CD4-positive, alpha-beta T cell (primary cell): ENCODE measurements at regions not wholly inside any gene's neighbourhood (a gene's known extent, or its start where the extent isn't known, plus 50 kb on each side); places are given as distances from the start of the nearest gene placed in this dataset.

Experiments
- ATAC-seq: fragments of 200-7000 bp; cut with Tn5 transposase; one replicate; pipeline ENCODE4 v1.10.0; 2022; ENCODE audit warnings: mild to moderate bottlenecking; ENCODE audit not compliant: poor library complexity
- CTCF ChIA-PET: fragments of 350-600 bp; sonication (Branson Sonifier 250); formaldehyde crosslinking; loops from one replicate; lab custom pipeline; 2021; ENCODE audit warnings: antibody characterized with exemption, inconsistent platforms; lab: Charles Lee
- POLR2A ChIA-PET: fragments of 350-600 bp; sonication (Branson Sonifier 250); formaldehyde crosslinking; loops from one replicate; lab custom pipeline; 2021; ENCODE audit warnings: antibody characterized with exemption, inconsistent platforms; lab: Charles Lee
- DNase-seq, 14 experiments: peaks; one replicate each; pipeline ENCODE4 v3.0.0-alpha.2; 2013 to 2020; ENCODE audit warnings: mixed read lengths in 2 of 14
- H3K27ac ChIP-seq, 2 donors: one replicate each; pipeline versions ENCODE4 v1.5.1 to v1.7.0; 2013; ENCODE audit warnings: low read length in 2 of 2, low read depth in 1 of 2, mild to moderate bottlenecking in 1 of 2
- H3K27me3 ChIP-seq, 2 experiments: 1 replicate in 1 of 2; 2 replicates in 1 of 2; pipeline versions ENCODE4 v1.6.1 to v1.7.0; 2013; ENCODE audit warnings: low read length in 2 of 2, control low read depth in 1 of 2, mild to moderate bottlenecking in 1 of 2, moderate library complexity in 1 of 2; ENCODE audit not compliant: insufficient read depth in 2 of 2, control insufficient read depth in 1 of 2
- H3K36me3 ChIP-seq: one replicate; pipeline ENCODE4 v1.6.1; 2013; ENCODE audit warnings: low read length, control low read depth; ENCODE audit not compliant: insufficient read depth
- H3K4me1 ChIP-seq: one replicate; pipeline ENCODE4 v1.6.1; 2013; ENCODE audit warnings: low read length, control low read depth; ENCODE audit not compliant: insufficient read depth
- H3K4me3 ChIP-seq: one replicate; pipeline ENCODE4 v1.5.1; 2013; ENCODE audit warnings: mild to moderate bottlenecking, low read length, moderate library complexity
- H3K9me3 ChIP-seq, 2 experiments: 1 replicate in 1 of 2; 2 replicates in 1 of 2; pipeline versions ENCODE4 v1.6.1 to v1.7.0; 2013; ENCODE audit warnings: low read length in 2 of 2, mild to moderate bottlenecking in 2 of 2, control low read depth in 1 of 2, moderate library complexity in 1 of 2; ENCODE audit not compliant: control insufficient read depth in 1 of 2, insufficient read depth in 1 of 2
- H3K27ac Mint-ChIP-seq: one replicate; pipeline ENCODE4 v1.8.0; 2020; ENCODE audit warnings: mixed read lengths
- H3K27me3 Mint-ChIP-seq: one replicate; pipeline ENCODE4 v1.8.0; 2021; ENCODE audit warnings: mixed read lengths
- H3K36me3 Mint-ChIP-seq: one replicate; pipeline ENCODE4 v1.8.0; 2021; ENCODE audit warnings: low read depth, mixed read lengths
- H3K4me1 Mint-ChIP-seq: one replicate; pipeline ENCODE4 v1.8.0; 2021; ENCODE audit warnings: low read depth, mixed read lengths
- H3K4me3 Mint-ChIP-seq: one replicate; pipeline ENCODE4 v1.8.0; 2020; ENCODE audit warnings: mild to moderate bottlenecking, mixed read lengths
- H3K9me3 Mint-ChIP-seq: one replicate; pipeline ENCODE4 v1.8.0; 2020; ENCODE audit warnings: mixed read lengths
- intact Hi-C, 2 experiments: fragments of 100-400 bp; cut with DNase I in 1 of 2; cut with micrococcal nuclease in 1 of 2; formaldehyde crosslinking; loops; one replicate each; pipeline versions ENCODE4 v1.15.1 to v1.9.0; 2023 to 2025; cut with DNase I, micrococcal nuclease
- TF ChIP-seq, protein P1 (sequence below): fragments of 200-600 bp; IDR thresholded peaks from one replicate; pipeline ENCODE4 v1.8.0; 2022; ENCODE audit warnings: antibody characterized with exemption, mild to moderate bottlenecking

DNA sequence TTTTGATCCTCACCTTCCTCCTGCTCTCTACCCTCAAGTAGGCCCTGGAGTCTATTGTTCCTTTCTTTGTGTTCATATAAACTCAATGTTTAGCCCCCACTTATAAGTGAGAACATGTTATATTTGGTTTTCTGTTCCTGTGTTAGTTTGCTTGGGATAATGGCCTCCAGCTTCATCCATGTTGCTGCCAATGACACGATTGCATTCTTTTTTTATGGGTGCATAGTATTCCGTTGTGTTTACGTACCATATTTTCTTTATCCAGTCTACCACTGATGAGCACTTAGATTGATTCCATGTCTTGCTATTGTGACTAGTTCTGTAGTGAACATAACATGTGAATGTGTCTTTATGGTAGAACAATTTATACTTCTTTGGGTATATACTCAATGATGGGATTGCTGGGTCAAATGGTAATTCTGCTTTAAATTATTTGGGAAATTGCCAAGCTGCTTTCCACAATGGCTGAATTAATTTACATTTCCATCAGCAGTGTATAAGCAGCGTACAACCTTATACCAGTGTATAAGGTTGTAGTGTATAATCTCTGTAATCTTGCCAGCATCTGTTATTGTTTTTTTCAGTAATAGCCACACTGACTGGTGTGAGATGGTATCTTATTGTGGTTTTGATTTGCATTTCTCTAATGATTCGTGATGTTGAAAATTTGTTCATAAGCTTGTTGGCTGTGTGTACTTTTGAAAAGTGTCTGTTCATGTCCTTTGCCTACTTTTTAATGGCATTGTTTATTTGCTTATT is 288.9 kb downstream of the KCNRG start:
- H3K4me1 ChIP-seq: no peaks in the 10 kb centered on the region
- no peaks in the 10 kb centered on the region for H3K36me3 Mint-ChIP-seq
- intact Hi-C loops: no loop called here
- POLR2A ChIA-PET: no interaction called here
- H3K36me3 ChIP-seq: no peaks in the 10 kb centered on the region
- no peak overlapping the region for H3K27ac ChIP-seq
- H3K4me3 ChIP-seq: no peak overlapping the region
- no peaks in the 10 kb centered on the region for H3K9me3 Mint-ChIP-seq
- no peak overlapping the region for H3K4me3 Mint-ChIP-seq
- TF ChIP-seq, protein P1, sequence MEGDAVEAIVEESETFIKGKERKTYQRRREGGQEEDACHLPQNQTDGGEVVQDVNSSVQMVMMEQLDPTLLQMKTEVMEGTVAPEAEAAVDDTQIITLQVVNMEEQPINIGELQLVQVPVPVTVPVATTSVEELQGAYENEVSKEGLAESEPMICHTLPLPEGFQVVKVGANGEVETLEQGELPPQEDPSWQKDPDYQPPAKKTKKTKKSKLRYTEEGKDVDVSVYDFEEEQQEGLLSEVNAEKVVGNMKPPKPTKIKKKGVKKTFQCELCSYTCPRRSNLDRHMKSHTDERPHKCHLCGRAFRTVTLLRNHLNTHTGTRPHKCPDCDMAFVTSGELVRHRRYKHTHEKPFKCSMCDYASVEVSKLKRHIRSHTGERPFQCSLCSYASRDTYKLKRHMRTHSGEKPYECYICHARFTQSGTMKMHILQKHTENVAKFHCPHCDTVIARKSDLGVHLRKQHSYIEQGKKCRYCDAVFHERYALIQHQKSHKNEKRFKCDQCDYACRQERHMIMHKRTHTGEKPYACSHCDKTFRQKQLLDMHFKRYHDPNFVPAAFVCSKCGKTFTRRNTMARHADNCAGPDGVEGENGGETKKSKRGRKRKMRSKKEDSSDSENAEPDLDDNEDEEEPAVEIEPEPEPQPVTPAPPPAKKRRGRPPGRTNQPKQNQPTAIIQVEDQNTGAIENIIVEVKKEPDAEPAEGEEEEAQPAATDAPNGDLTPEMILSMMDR: no peak
- H3K9me3 ChIP-seq: no peaks in the 10 kb centered on the region
- no peaks in the 10 kb centered on the region for H3K27me3 Mint-ChIP-seq
- CTCF ChIA-PET: no interaction called here
- ATAC-seq (no peak), DNase-seq (peak in 1 of 14 experiments; percentile 13)
- H3K27me3 ChIP-seq: no peaks in the 10 kb centered on the region
- no peak overlapping the region for H3K27ac Mint-ChIP-seq
- H3K4me1 Mint-ChIP-seq: peaks cover 7% of the 10 kb centered on the region

DNA sequence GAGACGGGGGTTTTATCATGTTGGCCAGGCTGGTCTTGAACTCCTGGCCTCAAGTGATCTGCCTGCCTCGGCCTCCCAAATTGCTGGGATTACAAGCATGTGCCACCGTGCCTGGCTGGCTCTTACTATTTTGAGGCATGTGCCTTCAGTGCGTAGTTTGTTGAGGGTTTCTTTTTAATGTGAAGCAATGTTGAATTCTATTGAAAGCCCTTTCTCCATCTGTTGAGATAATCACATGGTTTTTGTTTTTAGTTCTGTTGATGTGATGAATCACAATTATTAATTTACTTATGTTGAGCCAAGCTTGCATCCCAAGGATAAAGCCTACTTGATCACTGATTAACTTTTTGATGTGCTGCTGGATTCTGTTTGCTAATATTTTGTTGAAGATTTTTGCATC is 290.9 kb downstream of the KCNRG start:
- peaks cover 11% of the 10 kb centered on the region for H3K4me1 ChIP-seq
- Mint-ChIP-seq H3K27ac (no peak overlapping the region), H3K9me3 (no peaks in the 10 kb centered on the region), H3K4me3 (no peak overlapping the region), H3K36me3 (no peaks in the 10 kb centered on the region), H3K4me1 (peaks cover 18% of the 10 kb centered on the region), H3K27me3 (no peaks in the 10 kb centered on the region)
- TF ChIP-seq, protein P1: no peak
- intact Hi-C loops: no loop called here
- H3K27ac ChIP-seq: no peak overlapping the region
- ATAC-seq: no peak
- CTCF ChIA-PET: interaction anchor here (1.7 kb wide), 1 partner anchor 11 kb away, joined by 3 read pairs; no protein-coding TSS in a partner anchor
- no peaks in the 10 kb centered on the region for H3K9me3 ChIP-seq
- DNase-seq: no peak
- no peak overlapping the region for H3K4me3 ChIP-seq
- POLR2A ChIA-PET: no interaction called here
- no peaks in the 10 kb centered on the region for H3K36me3 ChIP-seq
- H3K27me3 ChIP-seq: no peaks in the 10 kb centered on the region

DNA sequence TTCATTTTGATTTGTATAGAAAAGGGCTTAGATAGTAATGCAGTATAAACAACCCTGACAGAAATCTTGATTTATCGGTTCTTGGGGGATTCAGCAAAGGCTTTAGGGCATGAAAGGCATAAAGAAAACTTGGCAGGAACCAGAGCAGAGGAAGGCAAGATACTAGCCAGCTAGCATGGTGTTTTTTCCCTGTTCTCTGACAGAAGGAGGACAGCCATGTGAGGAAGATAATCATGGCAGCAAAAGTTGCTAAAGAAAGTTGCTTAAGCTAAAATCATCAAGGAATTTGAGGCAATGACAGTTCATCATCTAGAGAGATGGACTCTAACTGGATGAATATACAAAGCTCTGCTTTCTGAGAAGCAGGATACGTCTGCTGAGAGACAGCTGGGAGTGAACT is 294.1 kb downstream of the KCNRG start:
- TF ChIP-seq, protein P1: no peak
- no peak overlapping the region for H3K4me3 Mint-ChIP-seq
- CTCF ChIA-PET: interaction anchor here (0.6 kb wide), 1 partner anchor 55 kb away, joined by 4 read pairs; no protein-coding TSS in a partner anchor
- no peaks in the 10 kb centered on the region for H3K36me3 Mint-ChIP-seq
- H3K27ac Mint-ChIP-seq: no peak overlapping the region
- POLR2A ChIA-PET: interaction anchor here (0.9 to 1.4 kb wide), 2 partner anchors 183 to 229 kb away, joined by 3 to 4 read pairs; no protein-coding TSS in a partner anchor
- H3K4me3 ChIP-seq: no peak overlapping the region
- H3K27me3 ChIP-seq: no peaks in the 10 kb centered on the region
- H3K9me3 Mint-ChIP-seq: no peaks in the 10 kb centered on the region
- no peaks in the 10 kb centered on the region for H3K36me3 ChIP-seq
- peaks cover 18% of the 10 kb centered on the region for H3K4me1 Mint-ChIP-seq
- no peaks in the 10 kb centered on the region for H3K9me3 ChIP-seq
- no peak overlapping the region for H3K27ac ChIP-seq
- H3K27me3 Mint-ChIP-seq: no peaks in the 10 kb centered on the region
- no peak for ATAC-seq
- intact Hi-C loops: no loop called here
- DNase-seq: no peak
- H3K4me1 ChIP-seq: peaks cover 11% of the 10 kb centered on the region
